Activated CD4-positive, alpha-beta T cell treated with anti-CD3 and anti-CD28 coated beads, Interleukin-10, Interleukin-2, amounts not matched to agents 100 ng/mL and 50 ng/mL, durations not matched to agents 16 hours and 8 hours (primary cell): ENCODE measurements at regions not wholly inside any gene's neighbourhood (a gene's known extent, or its start where the extent isn't known, plus 50 kb on each side); places are given as distances from the start of the nearest gene placed in this dataset.
"Not testable (repeated sequence)": the region's sequence is repeated elsewhere in the genome, so short reads cannot be mapped to it uniquely, and the experiment has no call there.

Source experiments
- DNase-seq: peaks from one replicate; pipeline ENCODE4 v3.0.0-alpha.2; 2020

DNA sequence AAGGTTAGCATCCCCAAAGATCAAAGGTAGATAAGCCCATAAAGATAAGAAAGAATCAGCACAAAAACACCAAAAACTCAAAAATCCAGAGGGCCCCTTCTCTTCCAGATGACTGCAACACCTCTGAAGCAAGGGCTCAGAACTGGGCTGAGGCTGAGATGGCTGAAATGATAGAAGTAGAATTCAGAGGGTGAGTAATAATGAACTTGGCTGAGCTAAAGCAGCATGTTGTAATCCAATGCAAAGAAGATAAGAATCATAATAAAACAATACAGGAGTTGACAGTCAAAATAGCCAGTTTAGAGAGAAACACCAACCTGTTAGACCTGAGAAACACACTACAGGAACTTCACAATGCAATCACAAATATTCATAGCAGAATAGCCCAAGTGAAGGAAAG, 406.9 kb upstream of the CXADR start:
- no peak for DNase-seq

DNA sequence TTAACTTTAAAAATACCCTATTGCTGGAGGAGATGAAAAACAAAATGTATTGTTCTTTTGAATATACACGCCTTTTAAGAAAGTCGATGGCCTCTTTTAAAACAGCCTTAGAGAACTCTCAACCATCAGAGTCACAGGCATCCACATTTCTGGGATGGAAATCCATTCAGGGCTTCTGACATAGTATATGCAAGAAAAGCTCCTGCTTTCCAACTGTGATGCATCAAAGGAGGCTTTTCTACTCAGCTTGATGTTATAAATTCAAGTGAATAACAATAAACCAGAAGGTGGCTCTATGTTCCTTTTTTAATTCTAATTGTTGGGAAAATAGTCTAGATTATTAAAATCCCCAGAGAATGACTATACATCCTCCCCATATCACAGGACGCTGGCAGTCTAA, 398.8 kb upstream of the CXADR start:
- DNase-seq = no peak

DNA sequence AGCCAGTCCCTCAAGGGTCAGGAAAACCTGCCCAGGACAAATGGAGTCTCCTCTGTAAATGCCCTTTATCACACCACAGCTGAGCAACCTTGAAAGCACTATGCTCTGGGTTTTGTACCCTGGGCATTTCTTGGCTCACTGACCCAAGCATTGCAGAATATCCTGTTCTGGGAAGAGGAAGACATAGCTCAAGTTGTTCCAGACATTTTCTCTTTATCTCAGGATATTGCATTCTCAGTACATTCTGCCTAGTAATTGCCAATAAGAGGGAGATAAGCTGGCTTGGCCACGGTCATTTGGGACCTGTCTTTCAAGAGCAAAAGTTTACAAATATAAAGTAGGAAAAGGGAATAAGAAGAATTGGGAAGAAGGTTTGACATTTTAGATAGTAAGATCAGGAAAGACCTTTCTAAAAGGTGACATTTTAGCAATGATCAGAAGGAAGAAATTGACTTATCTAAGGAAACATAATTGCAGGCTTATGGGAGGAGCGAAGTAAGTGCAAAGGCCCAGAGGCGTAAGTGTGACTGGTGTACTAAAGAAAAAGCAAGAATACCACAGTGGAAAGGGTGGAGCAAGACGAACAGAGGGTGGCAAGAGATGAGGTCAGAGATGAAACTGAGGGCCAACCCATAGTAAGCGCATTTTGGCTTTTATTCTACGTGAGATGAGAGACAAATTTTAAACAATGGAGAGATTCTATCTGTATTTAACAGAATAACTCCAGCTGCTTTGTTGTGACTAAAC, 394.0 kb upstream of the CXADR start:
- DNase-seq = no peak

DNA sequence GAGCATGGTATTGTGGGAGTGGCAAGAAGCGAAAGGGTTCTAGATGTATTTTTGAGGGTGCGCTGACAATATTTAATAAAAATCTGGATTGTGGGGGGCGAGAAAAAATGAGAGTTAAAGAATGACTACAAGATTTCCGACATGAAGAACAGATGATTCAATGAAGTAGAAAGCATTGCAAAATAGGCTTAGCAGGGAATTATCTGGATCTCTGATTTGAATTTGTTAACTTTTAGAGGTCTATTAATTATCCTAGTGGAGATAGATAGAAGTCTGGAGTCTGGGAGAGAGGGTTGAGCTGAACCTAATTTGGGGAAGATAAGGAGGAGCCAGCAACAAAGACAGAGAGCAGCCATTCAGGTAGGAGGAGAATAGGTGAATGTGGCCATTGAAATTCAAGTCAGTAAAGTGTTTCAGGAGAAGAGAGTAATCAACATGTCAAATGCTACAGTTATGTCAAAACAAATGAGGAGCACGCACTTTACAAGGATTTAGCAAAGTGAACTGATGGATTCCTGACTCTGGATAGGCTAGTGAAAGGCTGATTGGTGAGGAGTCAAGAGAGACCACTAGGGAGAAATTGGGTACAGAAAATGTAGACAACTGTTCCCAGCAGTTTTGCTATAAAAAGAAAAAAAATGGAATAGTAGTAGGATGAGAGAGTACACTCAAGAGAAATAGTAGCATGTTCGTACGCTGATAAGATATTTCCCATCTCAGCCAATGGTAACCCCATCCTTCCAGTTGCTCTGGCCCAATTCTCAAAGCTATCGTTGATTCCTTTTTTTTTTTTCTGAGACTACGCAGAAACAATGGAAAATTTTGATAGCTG, 393.2 kb upstream of the CXADR start:
- DNase-seq = no peak

DNA sequence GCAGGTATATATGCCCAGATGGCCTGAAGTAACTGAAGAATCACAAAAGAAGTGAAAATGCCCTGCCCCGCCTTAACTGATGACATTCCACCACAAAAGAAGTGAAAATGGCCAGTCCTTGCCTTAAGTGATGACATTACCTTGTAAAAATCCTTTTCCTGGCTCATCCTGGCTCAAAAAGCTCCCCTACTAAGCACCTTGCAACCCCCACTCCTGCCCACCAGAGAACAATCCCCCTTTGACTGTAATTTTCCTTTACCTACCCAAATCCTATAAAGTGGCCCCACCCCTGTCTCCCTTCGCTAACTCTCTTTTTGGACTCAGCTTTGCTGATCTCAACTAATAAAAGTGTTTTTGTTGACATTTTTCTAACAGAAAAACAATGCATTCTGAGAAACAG, 385.4 kb upstream of the CXADR start:
- not testable (repeated sequence) for DNase-seq

GRCh38 chr21:17128132-17128531, 384.7 kb upstream of the CXADR start:
- DNase-seq = no peak

- not testable (repeated sequence) for DNase-seq
Measured at GRCh38 chr21:17139159-17139558, 373.7 kb upstream of the CXADR start.

DNA sequence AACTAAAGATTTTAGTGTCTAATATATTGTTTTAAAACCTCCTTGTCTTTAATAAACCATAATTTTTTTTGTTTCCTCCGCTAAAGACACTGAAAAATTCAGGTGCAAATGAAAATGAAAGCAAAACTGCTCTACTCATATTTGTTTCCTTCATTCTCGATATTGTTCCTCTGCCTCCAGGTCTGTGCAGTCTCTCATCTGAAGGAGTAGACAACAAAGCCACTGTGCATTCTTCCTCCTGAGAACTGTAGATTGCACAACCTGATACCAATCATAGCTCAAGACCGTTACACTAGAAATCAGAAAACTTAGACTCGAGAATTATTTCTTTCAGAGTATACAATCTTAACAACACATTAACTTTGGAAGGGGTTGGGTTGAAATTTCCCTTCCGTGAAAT, 373.1 kb upstream of the CXADR start:
- peak; percentile 46 for DNase-seq

DNA sequence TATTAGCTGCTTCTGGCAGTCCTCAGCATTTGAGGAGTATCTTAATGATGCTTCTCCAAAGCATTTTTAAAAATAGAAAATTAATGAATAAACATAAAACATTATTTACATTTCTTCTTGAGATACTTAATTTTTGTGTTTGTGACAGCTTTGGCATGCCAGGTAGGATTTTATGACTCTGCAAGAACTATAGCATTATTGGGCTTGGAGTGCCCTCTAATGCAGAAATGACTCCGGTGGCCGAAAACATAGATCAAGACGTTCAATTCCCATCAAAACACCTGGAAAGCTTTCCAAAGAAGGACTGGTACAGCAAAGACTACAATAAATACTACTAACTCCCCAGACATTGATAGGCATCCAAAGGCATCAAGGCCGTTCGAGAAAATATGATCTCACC, 366.4 kb upstream of the CXADR start:
- DNase-seq = no peak

DNA sequence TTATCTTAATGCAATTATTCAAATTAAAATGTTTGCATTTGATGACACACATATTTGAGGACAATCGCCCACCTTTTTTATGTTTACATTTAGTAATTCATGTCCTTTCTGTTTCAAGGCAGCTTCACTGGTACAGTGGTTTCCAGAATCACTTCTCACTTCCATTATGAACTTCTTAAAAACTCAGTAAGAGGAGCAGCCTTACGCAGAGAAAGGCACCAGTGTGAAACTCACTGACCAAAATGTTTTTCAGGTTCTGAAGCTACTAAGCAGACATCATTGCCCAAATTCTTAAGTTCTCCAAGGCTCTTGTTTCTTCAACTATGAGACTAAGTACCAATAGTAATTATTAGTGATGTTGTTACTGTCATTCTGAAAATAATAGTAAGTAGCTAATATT, 353.1 kb upstream of the CXADR start:
- DNase-seq = no peak

DNA sequence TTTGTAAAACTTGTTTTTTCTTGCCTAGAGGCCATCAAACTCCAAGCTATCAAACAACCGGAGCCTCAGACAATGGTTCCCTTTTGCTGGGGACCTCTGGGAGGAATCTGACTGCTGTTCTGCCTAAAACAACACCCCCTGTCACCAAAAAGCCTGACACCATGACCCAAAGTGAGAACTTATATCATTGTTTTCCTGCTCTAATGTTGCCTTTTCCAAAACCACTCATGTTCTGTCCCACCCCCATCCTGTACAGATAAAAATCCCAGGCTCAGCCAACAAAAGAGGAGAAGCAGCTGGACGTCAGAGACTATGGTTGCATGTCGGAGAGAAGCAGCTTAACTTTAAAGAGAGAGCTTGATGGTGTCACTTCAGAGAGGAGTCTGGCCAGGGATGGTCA, 327.2 kb upstream of the CXADR start:
- no peak for DNase-seq

DNA sequence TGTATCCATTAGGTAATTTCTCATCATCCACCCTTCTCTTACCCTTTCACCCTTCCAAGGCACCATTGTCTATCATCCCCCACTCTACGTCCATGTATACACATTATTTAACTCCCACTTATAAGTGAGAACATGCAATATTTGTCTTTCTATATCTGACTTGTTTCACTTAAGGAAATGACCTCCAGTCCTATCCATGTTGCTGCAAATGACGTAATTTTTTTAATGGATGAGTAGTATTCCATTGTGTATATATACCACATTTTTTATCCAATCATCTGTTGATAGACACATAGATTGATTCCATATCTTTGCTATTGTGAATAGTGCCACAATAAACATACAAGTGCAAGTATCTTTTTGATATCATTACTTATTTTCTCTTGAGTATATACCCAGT, 322.9 kb upstream of the CXADR start:
- no peak for DNase-seq

- no peak for DNase-seq
Measured at GRCh38 chr21:17191346-17191993, 321.4 kb upstream of the CXADR start.

DNA sequence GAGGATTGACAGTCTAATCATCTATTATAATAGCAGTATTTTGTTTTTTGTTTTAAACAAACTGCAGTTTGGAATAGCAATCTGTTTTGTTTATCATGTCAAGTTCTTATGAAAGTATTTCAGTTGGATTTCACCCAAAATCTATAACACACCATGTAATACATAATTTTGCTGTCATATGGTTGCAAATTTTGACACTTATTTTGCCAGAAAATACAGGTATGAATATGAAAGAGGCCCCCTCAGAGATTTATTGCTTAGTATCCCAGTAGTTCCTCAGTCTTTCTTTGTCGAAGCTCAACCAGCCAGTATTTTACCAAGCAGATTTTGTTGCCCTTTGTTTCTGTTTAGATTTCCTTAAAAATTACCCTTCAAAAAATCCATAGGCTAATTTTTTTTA, 317.5 kb upstream of the CXADR start:
- DNase-seq = no peak

- DNase-seq = no peak
Measured at GRCh38 chr21:17195976-17196375, 316.9 kb upstream of the CXADR start.

DNA sequence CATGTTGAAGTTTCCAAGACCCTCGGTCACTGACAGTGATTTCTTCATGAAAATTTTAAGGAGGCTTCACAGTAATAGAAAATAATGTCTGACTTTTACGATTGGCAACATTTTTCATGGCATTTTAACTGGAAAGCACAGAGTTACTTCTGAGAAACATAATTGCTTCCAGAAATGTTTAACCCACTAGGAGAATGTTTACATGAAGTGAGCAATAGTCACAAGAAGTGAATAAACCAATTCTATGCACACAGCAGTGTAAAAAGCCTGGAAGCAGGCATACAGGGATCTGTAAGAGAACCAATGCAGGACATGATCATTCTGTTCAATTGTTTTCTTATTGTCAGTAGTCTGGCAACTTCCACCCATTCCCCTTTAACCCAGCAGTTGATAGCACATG, 316.2 kb upstream of the CXADR start:
- no peak for DNase-seq

- no peak for DNase-seq
Measured at GRCh38 chr21:17197996-17198395, 314.8 kb upstream of the CXADR start.

- DNase-seq = no peak
Measured at GRCh38 chr21:17200250-17200649, 312.6 kb upstream of the CXADR start.

GRCh38 chr21:17201741-17202260, 311.0 kb upstream of the CXADR start:
- DNase-seq = no peak

DNA sequence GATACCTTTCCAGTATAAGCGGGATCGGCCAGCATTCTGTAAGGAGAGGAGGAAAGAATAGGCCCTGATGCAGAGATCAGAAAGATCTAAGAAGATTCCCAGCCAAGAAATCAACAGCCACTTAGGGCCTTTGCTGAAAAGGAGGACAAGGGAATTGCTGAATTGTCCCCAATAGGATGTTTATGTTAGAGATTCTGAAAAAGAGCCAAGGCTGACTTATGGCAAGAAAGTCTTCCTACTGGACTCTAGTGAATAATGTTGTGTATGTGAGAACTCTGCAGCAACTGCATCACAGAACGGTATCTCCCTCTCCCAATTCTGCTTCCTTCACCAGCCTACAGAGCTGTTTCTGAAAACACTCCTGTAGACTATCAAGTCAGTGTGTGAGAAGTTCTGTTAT, 298.0 kb upstream of the CXADR start:
- no peak for DNase-seq

DNA sequence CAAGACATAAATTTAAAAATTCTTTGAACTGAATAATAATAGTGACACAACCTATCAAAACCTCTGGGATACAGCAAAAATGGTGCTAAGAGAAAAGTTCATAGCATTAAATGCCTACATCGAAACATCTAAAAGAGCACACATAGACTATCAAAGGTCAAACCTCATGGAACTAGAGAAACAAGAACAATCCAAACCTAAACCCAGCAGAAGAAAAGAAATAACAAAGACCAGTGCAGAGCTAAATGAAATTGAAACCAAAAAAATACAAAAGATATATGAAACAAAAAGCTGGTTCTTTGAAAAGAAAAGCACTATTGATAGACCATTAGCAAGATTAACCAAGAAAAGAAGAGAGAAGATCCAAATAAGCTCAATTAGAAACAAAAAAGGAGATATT, 293.8 kb upstream of the CXADR start:
- not testable (repeated sequence) for DNase-seq

GRCh38 chr21:17231124-17231523, 281.7 kb upstream of the CXADR start:
- no peak for DNase-seq

DNA sequence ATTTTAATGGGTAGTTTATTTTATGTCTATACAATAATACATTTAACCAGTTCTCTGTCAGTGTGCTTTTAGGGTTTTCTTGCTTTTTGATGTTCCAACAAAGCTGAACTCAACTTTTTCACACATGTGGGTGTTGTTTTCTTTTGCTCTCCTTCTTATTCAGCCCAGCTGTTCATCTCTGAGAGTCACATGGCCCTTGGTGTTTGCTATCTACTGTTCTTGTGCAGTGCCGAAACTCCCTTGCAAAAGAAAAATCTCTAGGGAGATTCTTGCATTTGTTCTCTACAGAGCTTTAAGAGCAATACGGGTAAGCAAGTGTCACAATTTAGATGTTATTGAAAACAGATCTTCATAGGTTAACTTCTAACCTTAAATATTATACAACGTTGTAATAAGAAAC, 281.1 kb upstream of the CXADR start:
- DNase-seq = no peak

- DNase-seq = no peak
Measured at GRCh38 chr21:17238468-17238867, 274.4 kb upstream of the CXADR start.
